ENCODE measurements at regions not wholly inside any gene's neighbourhood (a gene's known extent, or its start where the extent isn't known, plus 50 kb on each side); places are given as distances from the start of the nearest gene placed in this dataset.
"Not testable (repeated sequence)": the region's sequence is repeated elsewhere in the genome, so short reads cannot be mapped to it uniquely, and the experiment has no call there.

- not testable (repeated sequence) for DNase-seq
These were observed 1883.1 kb upstream of the TENM3 start for GRCh38 chr4:180360113-180360512.

GRCh38 chr4:180363815-180364214 is 1879.4 kb upstream of the TENM3 start:
- no peak for DNase-seq

GRCh38 chr4:180372691-180373090 is 1870.5 kb upstream of the TENM3 start:
- DNase-seq, result no peak

GRCh38 chr4:180377741-180378140 is 1865.5 kb upstream of the TENM3 start:
- DNase-seq, result no peak

- DNase-seq, result no peak
These were observed 1862.5 kb upstream of the TENM3 start for GRCh38 chr4:180380733-180381132.

GRCh38 chr4:180391613-180392012 is 1851.6 kb upstream of the TENM3 start:
- DNase-seq, result no peak

- DNase-seq, result no peak
These were observed 1848.9 kb upstream of the TENM3 start for GRCh38 chr4:180394312-180394711.

GRCh38 chr4:180394730-180395129 is 1848.5 kb upstream of the TENM3 start:
- DNase-seq, result no peak

- no peak for DNase-seq
These were observed 1844.6 kb upstream of the TENM3 start for GRCh38 chr4:180398564-180398963.

- no peak for DNase-seq
These were observed 1835.8 kb upstream of the TENM3 start for GRCh38 chr4:180407275-180407885.

GRCh38 chr4:180418819-180419531 is 1824.2 kb upstream of the TENM3 start:
- DNase-seq, result no peak

GRCh38 chr4:180422989-180423711 is 1820.1 kb upstream of the TENM3 start:
- no peak for DNase-seq

GRCh38 chr4:180423712-180424057 is 1819.5 kb upstream of the TENM3 start:
- no peak for DNase-seq

- no peak for DNase-seq
These were observed 1816.3 kb upstream of the TENM3 start for GRCh38 chr4:180426938-180427337.

GRCh38 chr4:180430283-180430682 is 1812.9 kb upstream of the TENM3 start:
- DNase-seq, result no peak

GRCh38 chr4:180434131-180434895 is 1808.9 kb upstream of the TENM3 start:
- DNase-seq, result no peak

- no peak for DNase-seq
These were observed 1806.8 kb upstream of the TENM3 start for GRCh38 chr4:180436361-180436760.

GRCh38 chr4:180437601-180438000 is 1805.6 kb upstream of the TENM3 start:
- no peak for DNase-seq

- DNase-seq, result no peak
These were observed 1794.9 kb upstream of the TENM3 start for GRCh38 chr4:180448306-180448705.

GRCh38 chr4:180449395-180449956 is 1793.7 kb upstream of the TENM3 start:
- DNase-seq, result peak; percentile 16

- no peak for DNase-seq
These were observed 1788.0 kb upstream of the TENM3 start for GRCh38 chr4:180455226-180455625.

GRCh38 chr4:180456928-180457327 is 1786.3 kb upstream of the TENM3 start:
- no peak for DNase-seq

- DNase-seq, result no peak
These were observed 1781.1 kb upstream of the TENM3 start for GRCh38 chr4:180462116-180462515.
